GM23338 (cell line): ENCODE measurements at regions not wholly inside any gene's neighbourhood (a gene's known extent, or its start where the extent isn't known, plus 50 kb on each side); places are given as distances from the start of the nearest gene placed in this dataset.

Experiments
- POLR2AphosphoS5 ChIP-seq: IDR thresholded peaks from 2 replicates; pipeline ENCODE4 v1.6.1; 2016; ENCODE audit warnings: antibody characterized with exemption, low read depth
- TF ChIP-seq, protein P1 (sequence below), 2 experiments: fragments of 200-600 bp in 1 of 2; sonication (generic) in 1 of 2; conservative IDR thresholded peaks; 2 replicates each; pipeline versions ENCODE4 v1.5.1 to v1.6.1; 2016 to 2017; ENCODE audit warnings: antibody characterized with exemption in 2 of 2, low read depth in 2 of 2, mild to moderate bottlenecking in 2 of 2, moderate library complexity in 1 of 2

DNA sequence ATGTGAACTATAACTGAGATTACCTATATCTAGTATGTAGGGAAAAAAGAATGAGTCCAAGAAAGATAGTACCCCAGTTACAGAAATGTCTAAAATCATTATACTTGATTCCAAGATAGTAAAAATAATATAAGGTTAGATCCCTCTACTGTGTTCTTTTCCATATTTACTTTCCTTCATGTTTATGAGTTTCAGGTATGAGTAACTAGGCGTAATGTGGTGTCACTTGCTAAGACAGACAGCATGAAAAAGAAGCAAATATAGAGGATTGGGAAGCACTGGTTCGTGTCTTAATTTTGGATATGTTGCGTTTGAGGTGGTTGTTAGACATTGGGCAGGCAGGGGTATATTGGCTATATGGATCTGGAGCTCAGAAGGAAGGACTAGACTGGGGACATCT, 168.1 kb upstream of the PFN2 start:
- TF ChIP-seq, protein P1, sequence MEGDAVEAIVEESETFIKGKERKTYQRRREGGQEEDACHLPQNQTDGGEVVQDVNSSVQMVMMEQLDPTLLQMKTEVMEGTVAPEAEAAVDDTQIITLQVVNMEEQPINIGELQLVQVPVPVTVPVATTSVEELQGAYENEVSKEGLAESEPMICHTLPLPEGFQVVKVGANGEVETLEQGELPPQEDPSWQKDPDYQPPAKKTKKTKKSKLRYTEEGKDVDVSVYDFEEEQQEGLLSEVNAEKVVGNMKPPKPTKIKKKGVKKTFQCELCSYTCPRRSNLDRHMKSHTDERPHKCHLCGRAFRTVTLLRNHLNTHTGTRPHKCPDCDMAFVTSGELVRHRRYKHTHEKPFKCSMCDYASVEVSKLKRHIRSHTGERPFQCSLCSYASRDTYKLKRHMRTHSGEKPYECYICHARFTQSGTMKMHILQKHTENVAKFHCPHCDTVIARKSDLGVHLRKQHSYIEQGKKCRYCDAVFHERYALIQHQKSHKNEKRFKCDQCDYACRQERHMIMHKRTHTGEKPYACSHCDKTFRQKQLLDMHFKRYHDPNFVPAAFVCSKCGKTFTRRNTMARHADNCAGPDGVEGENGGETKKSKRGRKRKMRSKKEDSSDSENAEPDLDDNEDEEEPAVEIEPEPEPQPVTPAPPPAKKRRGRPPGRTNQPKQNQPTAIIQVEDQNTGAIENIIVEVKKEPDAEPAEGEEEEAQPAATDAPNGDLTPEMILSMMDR (conservative IDR thresholded peaks at IDR 0.05; ENCODE audit: low read depth in 2 of 2): no peak
- no peak for TF ChIP-seq POLR2AphosphoS5
